Central memory CD8-positive, alpha-beta T cell (primary cell): ENCODE measurements at regions not wholly inside any gene's neighbourhood (a gene's known extent, or its start where the extent isn't known, plus 50 kb on each side); places are given as distances from the start of the nearest gene placed in this dataset.
"Not testable (repeated sequence)": the region's sequence is repeated elsewhere in the genome, so short reads cannot be mapped to it uniquely, and the experiment has no call there.

ENCODE experiments used
- ATAC-seq: fragments of 150-1000 bp; cut with Tn5 transposase; replicated peaks from 2 replicates; pipeline ENCODE4 v1.10.0; 2022; ENCODE audit warnings: mild to moderate bottlenecking, moderate FRiP score, moderate number of reproducible peaks; ENCODE audit not compliant: poor library complexity, severe bottlenecking; ENCODE audit errors: extremely low read depth
- DNase-seq, 2 donors: peaks; one replicate each; pipeline ENCODE4 v3.0.0; 2021; ENCODE audit warnings: low spot score in 2 of 2
- H3K27ac Mint-ChIP-seq: one replicate; pipeline ENCODE4 v1.8.0; 2022; ENCODE audit warnings: low read depth, mild to moderate bottlenecking, moderate library complexity, mixed read lengths
- H3K27me3 Mint-ChIP-seq: one replicate; pipeline ENCODE4 v1.8.0; 2022; ENCODE audit warnings: mixed read lengths
- H3K36me3 Mint-ChIP-seq: one replicate; pipeline ENCODE4 v1.8.0; 2022; ENCODE audit warnings: mild to moderate bottlenecking, moderate library complexity, mixed read lengths; ENCODE audit not compliant: insufficient read depth
- H3K4me1 Mint-ChIP-seq: one replicate; pipeline ENCODE4 v1.8.0; 2022; ENCODE audit warnings: mixed read lengths
- H3K4me3 Mint-ChIP-seq: one replicate; pipeline ENCODE4 v1.8.0; 2022; ENCODE audit warnings: mild to moderate bottlenecking, moderate library complexity, mixed read lengths
- H3K9me3 Mint-ChIP-seq: one replicate; pipeline ENCODE4 v1.8.0; 2022; ENCODE audit warnings: mixed read lengths

GRCh38 chrX:155819966-155820491, 61.1 kb upstream of the VAMP7 start:
- H3K4me3 Mint-ChIP-seq: no peak overlapping the region
- DNase-seq (no peak), ATAC-seq (peak; percentile 24)
- H3K27ac Mint-ChIP-seq: no peak overlapping the region
- no peaks in the 10 kb centered on the region for H3K36me3 Mint-ChIP-seq
- peaks cover 8% of the 10 kb centered on the region for H3K9me3 Mint-ChIP-seq
- no peaks in the 10 kb centered on the region for H3K4me1 Mint-ChIP-seq
- peaks cover 33% of the 10 kb centered on the region for H3K27me3 Mint-ChIP-seq

- Mint-ChIP-seq H3K4me3 (no peak overlapping the region), H3K27me3 (peaks cover 33% of the 10 kb centered on the region), H3K36me3 (no peaks in the 10 kb centered on the region), H3K9me3 (peaks cover 5% of the 10 kb centered on the region), H3K4me1 (no peaks in the 10 kb centered on the region), H3K27ac (no peak overlapping the region)
- ATAC-seq: no peak
- no peak for DNase-seq
Observed at GRCh38 chrX:155819525-155819924, 61.6 kb upstream of the VAMP7 start.

GRCh38 chrX:155814391-155814790, 66.8 kb upstream of the VAMP7 start:
- H3K36me3 Mint-ChIP-seq, ATAC-seq, H3K9me3 Mint-ChIP-seq, DNase-seq, H3K27me3 Mint-ChIP-seq, H3K4me1 Mint-ChIP-seq, H3K4me3 Mint-ChIP-seq, H3K27ac Mint-ChIP-seq: not testable (repeated sequence)

- peaks cover 1% of the 10 kb centered on the region for H3K36me3 Mint-ChIP-seq
- no peaks in the 10 kb centered on the region for H3K27me3 Mint-ChIP-seq
- H3K4me3 Mint-ChIP-seq: no peak overlapping the region
- ATAC-seq: no peak
- no peak overlapping the region for H3K27ac Mint-ChIP-seq
- no peaks in the 10 kb centered on the region for H3K4me1 Mint-ChIP-seq
- DNase-seq: no peak
- no peaks in the 10 kb centered on the region for H3K9me3 Mint-ChIP-seq
Observed at GRCh38 chrX:155779831-155780230, 101.3 kb upstream of the VAMP7 start.

- no peak for ATAC-seq
- H3K4me3 Mint-ChIP-seq: no peak overlapping the region
Observed at GRCh38 chrX:155778844-155779553, 102.1 kb upstream of the VAMP7 start.

GRCh38 chrX:155774387-155774786, 106.8 kb upstream of the VAMP7 start:
- Mint-ChIP-seq H3K27me3 (no peaks in the 10 kb centered on the region), H3K4me3 (no peak overlapping the region), H3K36me3 (peaks cover 1% of the 10 kb centered on the region), H3K4me1 (no peaks in the 10 kb centered on the region), H3K27ac (no peak overlapping the region), H3K9me3 (no peaks in the 10 kb centered on the region)
- ATAC-seq (no peak), DNase-seq (no peak)

More at GRCh38 chrX:155778844-155779553, 102.1 kb upstream of the VAMP7 start:
- Mint-ChIP-seq H3K36me3 (peaks cover 1% of the 10 kb centered on the region), H3K4me1 (no peaks in the 10 kb centered on the region), H3K9me3 (no peaks in the 10 kb centered on the region), H3K27ac (no peak overlapping the region), H3K27me3 (no peaks in the 10 kb centered on the region)
- no peak for DNase-seq

GRCh38 chrX:155767876-155768769, 113.0 kb upstream of the VAMP7 start:
- Mint-ChIP-seq H3K9me3 (peaks cover 4% of the 10 kb centered on the region), H3K4me3 (peak overlapping the region; percentile 57), H3K27ac (no peak overlapping the region), H3K4me1 (peaks cover 6% of the 10 kb centered on the region), H3K27me3 (no peaks in the 10 kb centered on the region), H3K36me3 (no peaks in the 10 kb centered on the region)
- DNase-seq (no peak), ATAC-seq (no peak)

GRCh38 chrX:155767051-155767875, 113.9 kb upstream of the VAMP7 start:
- ATAC-seq (peak; percentile 61), DNase-seq (no peak)
- H3K27me3 Mint-ChIP-seq: no peaks in the 10 kb centered on the region

GRCh38 chrX:155766321-155766720, 114.8 kb upstream of the VAMP7 start:
- H3K27me3 Mint-ChIP-seq: no peaks in the 10 kb centered on the region
- no peaks in the 10 kb centered on the region for H3K36me3 Mint-ChIP-seq
- DNase-seq: no peak
- H3K27ac Mint-ChIP-seq: no peak overlapping the region
- no peak for ATAC-seq
- H3K4me1 Mint-ChIP-seq: peaks cover 6% of the 10 kb centered on the region
- H3K9me3 Mint-ChIP-seq: peaks cover 11% of the 10 kb centered on the region
- no peak overlapping the region for H3K4me3 Mint-ChIP-seq

More at GRCh38 chrX:155767051-155767875, 113.9 kb upstream of the VAMP7 start:
- Mint-ChIP-seq H3K4me1 (peaks cover 6% of the 10 kb centered on the region), H3K9me3 (peaks cover 6% of the 10 kb centered on the region), H3K36me3 (no peaks in the 10 kb centered on the region), H3K4me3 (peak overlapping the region; percentile 57), H3K27ac (no peak overlapping the region)

- no peaks in the 10 kb centered on the region for H3K36me3 Mint-ChIP-seq
- H3K4me1 Mint-ChIP-seq: no peaks in the 10 kb centered on the region
Observed at GRCh38 chrX:155761185-155761584, 120.0 kb upstream of the VAMP7 start.

GRCh38 chrX:155757046-155757759, 123.9 kb upstream of the VAMP7 start:
- no peak for ATAC-seq
- peaks cover 10% of the 10 kb centered on the region for H3K9me3 Mint-ChIP-seq
- H3K36me3 Mint-ChIP-seq: no peaks in the 10 kb centered on the region
- no peaks in the 10 kb centered on the region for H3K27me3 Mint-ChIP-seq
- no peak overlapping the region for H3K27ac Mint-ChIP-seq
- no peak for DNase-seq
- H3K4me3 Mint-ChIP-seq: no peak overlapping the region
- no peaks in the 10 kb centered on the region for H3K4me1 Mint-ChIP-seq

More at GRCh38 chrX:155761185-155761584, 120.0 kb upstream of the VAMP7 start:
- DNase-seq (no peak), ATAC-seq (no peak)
- H3K27me3 Mint-ChIP-seq: no peaks in the 10 kb centered on the region
- H3K9me3 Mint-ChIP-seq: peaks cover 15% of the 10 kb centered on the region
- H3K4me3 Mint-ChIP-seq: no peak overlapping the region
- H3K27ac Mint-ChIP-seq: no peak overlapping the region
